ENCODE measurements at regions not wholly inside any gene's neighbourhood (a gene's known extent, or its start where the extent isn't known, plus 50 kb on each side); places are given as distances from the start of the nearest gene placed in this dataset.
"Not testable (repeated sequence)": the region's sequence is repeated elsewhere in the genome, so short reads cannot be mapped to it uniquely, and the experiment has no call there.

DNA sequence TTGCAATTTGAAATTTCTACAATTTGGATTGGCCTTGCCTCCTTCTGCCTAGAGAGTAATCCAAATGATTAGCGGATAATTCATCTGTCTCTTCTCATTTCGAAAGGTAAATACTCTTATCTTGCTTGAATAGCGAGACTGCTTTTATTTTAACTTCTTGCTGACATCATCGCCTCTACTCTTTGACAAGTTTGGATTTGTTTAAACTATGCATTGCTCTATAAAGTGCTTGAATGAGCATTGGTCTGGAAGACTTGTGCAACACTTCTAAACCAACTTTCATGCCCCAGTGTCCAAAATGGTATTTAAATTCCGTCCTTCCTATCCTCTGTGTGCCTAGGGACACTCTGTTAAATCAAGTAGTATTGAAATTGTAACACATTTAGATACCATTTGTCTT lies 384.1 kb upstream of the SLC35B3 start:
- peaks cover 0 to 1% (median 0%) of the 10 kb centered on the region in 9 donors for H3K9me3 Mint-ChIP-seq
- H3K27me3 Mint-ChIP-seq: peaks cover 0 to 2% (median 0%) of the 10 kb centered on the region in 5 donors
- no peak overlapping the region for H3K27ac Mint-ChIP-seq
- no peak overlapping the region for H3K4me3 Mint-ChIP-seq
- no peaks in the 10 kb centered on the region for H3K4me1 Mint-ChIP-seq
- DNase-seq (no peak), ATAC-seq (no peak)
- POLR2A ChIA-PET: no interaction called here
- no peaks in the 10 kb centered on the region for H3K36me3 Mint-ChIP-seq

- Mint-ChIP-seq H3K4me3 (no peak overlapping the region), H3K9me3 (peaks cover 0 to 9% (median 1%) of the 10 kb centered on the region in 9 donors), H3K4me1 (no peaks in the 10 kb centered on the region), H3K27me3 (peaks cover 0 to 3% (median 0%) of the 10 kb centered on the region in 5 donors), H3K27ac (no peak overlapping the region), H3K36me3 (no peaks in the 10 kb centered on the region)
- POLR2A ChIA-PET: no interaction called here
- DNase-seq (no peak), ATAC-seq (no peak)
Measured at GRCh38 chr6:8814440-8815000, 379.2 kb upstream of the SLC35B3 start.

DNA sequence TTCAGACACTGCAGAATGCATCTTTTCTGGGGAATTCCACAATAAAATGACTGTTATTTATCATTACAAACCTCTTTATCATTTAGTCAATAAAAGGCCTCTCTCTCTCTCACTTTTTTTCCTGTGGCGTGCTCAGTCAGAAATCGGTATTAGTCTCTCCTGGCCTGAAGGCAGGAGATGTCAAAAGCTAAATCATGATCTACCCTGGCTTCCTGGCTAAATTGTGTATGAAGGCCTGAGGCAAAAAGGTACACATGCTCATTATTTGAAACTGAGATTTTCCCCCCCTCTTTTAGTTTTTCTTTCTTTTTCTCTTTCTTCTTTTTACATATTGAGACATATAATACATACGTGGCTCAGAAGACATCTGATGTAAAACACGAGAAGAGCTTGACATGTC lies 375.0 kb upstream of the SLC35B3 start:
- no peaks in the 10 kb centered on the region for H3K36me3 Mint-ChIP-seq
- H3K9me3 Mint-ChIP-seq: peaks cover 0 to 9% (median 0%) of the 10 kb centered on the region in 9 donors
- H3K27me3 Mint-ChIP-seq: peaks cover 0 to 14% (median 5%) of the 10 kb centered on the region in 5 donors
- ATAC-seq (no peak), DNase-seq (no peak)
- no peaks in the 10 kb centered on the region for H3K4me1 Mint-ChIP-seq
- no peak overlapping the region for H3K4me3 Mint-ChIP-seq
- H3K27ac Mint-ChIP-seq: no peak overlapping the region
- POLR2A ChIA-PET: no interaction called here

DNA sequence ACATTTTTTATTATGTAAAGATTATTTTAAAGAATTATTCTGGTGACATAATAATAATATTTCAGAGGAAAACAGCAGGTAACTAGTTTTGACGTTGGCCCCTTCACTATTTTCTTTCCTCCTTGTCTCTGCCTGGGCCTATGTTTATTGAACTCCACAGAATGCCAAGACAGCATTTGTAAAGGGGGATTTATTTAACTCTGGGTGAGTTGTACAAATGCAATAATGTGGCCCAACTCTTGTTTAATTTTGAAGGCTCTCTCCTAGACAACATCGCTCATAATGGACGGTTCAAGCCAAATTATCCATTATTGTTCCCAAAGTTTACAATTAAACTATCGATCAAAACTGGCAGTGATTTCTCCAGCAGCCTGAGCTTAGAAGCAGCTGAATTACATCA lies 374.3 kb upstream of the SLC35B3 start:
- no peaks in the 10 kb centered on the region for H3K36me3 Mint-ChIP-seq
- H3K4me3 Mint-ChIP-seq: no peak overlapping the region
- no peaks in the 10 kb centered on the region for H3K4me1 Mint-ChIP-seq
- no peak for ATAC-seq
- POLR2A ChIA-PET: no interaction called here
- H3K27me3 Mint-ChIP-seq: peaks cover 0 to 14% (median 5%) of the 10 kb centered on the region in 5 donors
- H3K9me3 Mint-ChIP-seq: peaks cover 0 to 11% (median 2%) of the 10 kb centered on the region in 9 donors
- DNase-seq: no peak
- no peak overlapping the region for H3K27ac Mint-ChIP-seq

- Mint-ChIP-seq H3K9me3 (peaks cover 2 to 24% (median 8%) of the 10 kb centered on the region in 9 donors), H3K27me3 (peaks cover 0 to 14% (median 1%) of the 10 kb centered on the region in 5 donors), H3K36me3 (peaks cover 0 to 10% (median 0%) of the 10 kb centered on the region in 3 donors), H3K4me3 (no peak overlapping the region), H3K27ac (no peak overlapping the region), H3K4me1 (no peaks in the 10 kb centered on the region)
- DNase-seq (no peak), ATAC-seq (no peak)
- POLR2A ChIA-PET: no interaction called here
Measured at GRCh38 chr6:8803181-8803760, 367.9 kb upstream of the SLC35B3 start.

- ATAC-seq, H3K27me3 Mint-ChIP-seq, H3K4me1 Mint-ChIP-seq, H3K36me3 Mint-ChIP-seq, POLR2A ChIA-PET, H3K27ac Mint-ChIP-seq, H3K4me3 Mint-ChIP-seq, DNase-seq: not testable (repeated sequence)
- H3K9me3 Mint-ChIP-seq: peaks cover 2 to 24% (median 8%) of the 10 kb centered on the region in 9 donors
Measured at GRCh38 chr6:8802397-8802796, 367.1 kb upstream of the SLC35B3 start.

GRCh38 chr6:8794420-8794819 lies 359.1 kb upstream of the SLC35B3 start:
- Mint-ChIP-seq H3K4me3 (no peak overlapping the region), H3K27ac (no peak overlapping the region), H3K4me1 (no peaks in the 10 kb centered on the region), H3K9me3 (peaks cover 0 to 21% (median 7%) of the 10 kb centered on the region in 9 donors), H3K27me3 (no peaks in the 10 kb centered on the region), H3K36me3 (no peaks in the 10 kb centered on the region)
- ATAC-seq: no peak
- POLR2A ChIA-PET: no interaction called here
- no peak for DNase-seq

DNA sequence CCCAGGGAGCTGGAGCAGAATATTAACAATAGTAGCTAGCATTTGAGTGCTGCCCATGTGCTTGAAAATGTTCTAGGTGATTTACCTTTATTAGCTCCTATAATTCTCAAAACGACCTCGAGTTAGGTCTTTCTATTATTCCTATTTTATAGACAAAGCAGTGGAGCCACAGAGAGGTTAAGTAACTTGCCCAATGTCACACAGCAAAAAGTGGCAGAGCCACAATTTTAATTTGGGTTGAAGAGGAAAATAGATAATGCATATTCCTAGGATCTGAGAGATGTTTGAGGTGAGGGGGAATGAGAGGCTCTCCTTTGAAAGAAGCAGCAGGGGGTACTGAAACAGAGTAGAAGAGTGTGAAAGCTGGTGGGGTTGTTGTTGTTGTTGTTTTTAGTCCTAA lies 354.5 kb upstream of the SLC35B3 start:
- Mint-ChIP-seq H3K9me3 (peaks cover 0 to 19% (median 9%) of the 10 kb centered on the region in 9 donors), H3K4me3 (no peak overlapping the region), H3K27me3 (no peaks in the 10 kb centered on the region), H3K36me3 (no peaks in the 10 kb centered on the region), H3K27ac (no peak overlapping the region), H3K4me1 (no peaks in the 10 kb centered on the region)
- DNase-seq (no peak), ATAC-seq (no peak)
- POLR2A ChIA-PET: no interaction called here

DNA sequence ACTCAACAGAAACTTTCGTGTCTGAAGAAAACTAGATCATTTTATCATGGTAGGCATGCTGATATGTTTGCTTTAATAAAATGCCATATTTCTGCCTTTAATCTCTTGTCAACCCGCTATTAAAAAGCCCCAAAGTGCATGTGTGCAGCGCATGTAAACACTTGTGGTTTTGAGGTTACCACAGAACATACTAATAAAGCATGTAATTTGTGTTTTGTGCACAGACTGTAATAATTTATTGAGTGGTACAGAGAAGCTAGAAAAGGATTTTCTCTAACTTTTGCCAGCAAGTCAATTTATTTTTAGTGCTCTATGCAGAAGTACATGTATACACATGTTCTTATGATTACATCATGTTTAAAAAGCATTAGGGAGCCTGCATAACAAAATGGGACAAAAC lies 349.9 kb upstream of the SLC35B3 start:
- Mint-ChIP-seq H3K4me1 (no peaks in the 10 kb centered on the region), H3K27me3 (peaks cover 0 to 3% (median 0%) of the 10 kb centered on the region in 5 donors), H3K27ac (no peak overlapping the region), H3K4me3 (no peak overlapping the region), H3K9me3 (peaks cover 6 to 31% (median 10%) of the 10 kb centered on the region in 9 donors), H3K36me3 (peaks cover 0 to 5% (median 0%) of the 10 kb centered on the region in 3 donors)
- POLR2A ChIA-PET: no interaction called here
- ATAC-seq: no peak
- no peak for DNase-seq

DNA sequence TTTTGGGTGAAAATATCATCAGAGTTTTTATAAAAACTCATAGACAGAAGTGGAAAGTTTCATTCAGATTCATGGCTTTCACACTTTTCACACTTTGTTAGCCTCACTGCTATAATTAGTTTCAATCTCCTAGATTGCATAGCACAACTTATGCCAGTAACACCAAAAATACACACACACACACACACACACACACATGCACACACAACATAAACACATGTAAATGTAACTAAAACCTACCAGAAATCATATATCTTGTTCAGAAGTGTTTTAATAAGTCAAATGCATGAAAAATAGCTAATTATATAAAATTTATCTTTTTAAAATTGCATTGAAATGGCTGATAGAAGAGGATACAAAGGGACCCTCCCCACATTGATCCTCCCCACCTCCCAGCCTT lies 347.8 kb upstream of the SLC35B3 start:
- peaks cover 7 to 35% (median 9%) of the 10 kb centered on the region in 9 donors for H3K9me3 Mint-ChIP-seq
- peaks cover 0 to 5% (median 0%) of the 10 kb centered on the region in 3 donors for H3K36me3 Mint-ChIP-seq
- no peaks in the 10 kb centered on the region for H3K4me1 Mint-ChIP-seq
- POLR2A ChIA-PET: no interaction called here
- H3K27me3 Mint-ChIP-seq: peaks cover 0 to 3% (median 0%) of the 10 kb centered on the region in 5 donors
- DNase-seq (no peak), ATAC-seq (no peak)
- no peak overlapping the region for H3K27ac Mint-ChIP-seq
- H3K4me3 Mint-ChIP-seq: no peak overlapping the region

GRCh38 chr6:8780653-8781052 lies 345.3 kb upstream of the SLC35B3 start:
- peaks cover 5 to 40% (median 14%) of the 10 kb centered on the region in 9 donors for H3K9me3 Mint-ChIP-seq
- POLR2A ChIA-PET: no interaction called here
- H3K4me1 Mint-ChIP-seq: no peaks in the 10 kb centered on the region
- DNase-seq (no peak), ATAC-seq (no peak)
- no peak overlapping the region for H3K4me3 Mint-ChIP-seq
- peaks cover 0 to 9% (median 2%) of the 10 kb centered on the region in 3 donors for H3K36me3 Mint-ChIP-seq
- H3K27ac Mint-ChIP-seq: no peak overlapping the region
- H3K27me3 Mint-ChIP-seq: peaks cover 0 to 5% (median 0%) of the 10 kb centered on the region in 5 donors

DNA sequence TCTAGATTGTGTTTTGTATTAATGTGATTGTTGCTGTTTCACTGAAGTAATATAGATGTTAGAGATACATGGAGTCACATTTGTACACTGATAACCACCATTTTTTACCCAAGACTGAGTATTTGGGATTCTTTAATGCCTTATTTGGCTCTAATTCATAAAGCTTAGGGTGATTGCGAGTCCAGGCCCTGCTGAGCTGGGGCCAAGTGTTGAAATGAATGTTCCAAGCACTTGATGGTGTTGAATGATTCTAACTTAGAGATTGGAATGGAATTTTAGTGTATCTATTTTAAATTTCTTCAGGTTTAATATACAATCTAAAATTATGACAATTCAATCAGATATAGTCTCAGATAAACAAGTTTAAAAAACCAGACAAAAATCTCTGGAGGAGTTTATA lies 329.4 kb upstream of the SLC35B3 start:
- Mint-ChIP-seq H3K4me3 (no peak overlapping the region), H3K36me3 (no peaks in the 10 kb centered on the region), H3K9me3 (peaks cover 0 to 10% (median 0%) of the 10 kb centered on the region in 9 donors), H3K27ac (no peak overlapping the region), H3K4me1 (no peaks in the 10 kb centered on the region), H3K27me3 (peaks cover 0 to 3% (median 0%) of the 10 kb centered on the region in 5 donors)
- DNase-seq: no peak
- no peak for ATAC-seq
- POLR2A ChIA-PET: no interaction called here

DNA sequence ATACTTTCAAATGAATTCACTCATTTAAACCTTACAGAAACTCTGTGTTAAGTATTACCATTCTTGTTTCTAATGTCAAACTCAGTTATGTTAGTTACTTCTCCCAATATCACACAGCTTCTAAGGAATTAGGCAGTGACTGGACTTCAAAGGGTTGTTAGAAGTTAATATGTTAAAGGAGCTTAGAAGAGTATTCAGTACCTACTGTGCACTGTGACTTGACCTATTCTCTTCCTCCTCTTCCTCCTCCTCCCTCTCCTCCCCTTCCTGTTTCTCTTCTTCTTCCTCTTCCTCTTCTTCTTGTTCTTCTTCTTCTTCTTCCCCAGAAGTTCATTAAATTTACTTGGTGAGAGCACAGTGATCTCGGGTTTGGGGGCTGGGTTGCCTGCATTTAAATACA lies 325.6 kb upstream of the SLC35B3 start:
- Mint-ChIP-seq H3K9me3 (peaks cover 0 to 14% (median 3%) of the 10 kb centered on the region in 9 donors), H3K27ac (no peak overlapping the region), H3K4me1 (no peaks in the 10 kb centered on the region), H3K36me3 (no peaks in the 10 kb centered on the region), H3K27me3 (peaks cover 0 to 3% (median 0%) of the 10 kb centered on the region in 5 donors), H3K4me3 (no peak overlapping the region)
- ATAC-seq (no peak), DNase-seq (no peak)
- POLR2A ChIA-PET: no interaction called here

DNA sequence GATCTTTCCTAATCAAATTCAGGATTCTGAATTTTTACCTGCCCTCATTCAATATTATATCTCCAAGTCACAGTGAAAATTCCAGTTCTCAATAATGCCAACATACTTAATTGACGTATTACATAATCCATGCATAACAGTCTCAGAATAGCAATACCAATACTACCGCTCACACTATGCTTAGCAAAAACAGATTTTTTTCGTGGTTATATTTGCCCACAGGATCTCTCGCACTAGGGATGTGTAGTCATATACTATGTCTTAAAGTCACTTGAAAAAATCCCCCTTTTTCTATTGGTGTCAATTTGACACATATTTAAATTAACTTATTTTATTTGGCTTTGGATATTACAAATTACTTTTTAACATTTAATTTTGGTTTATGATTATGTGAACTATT lies 323.1 kb upstream of the SLC35B3 start:
- Mint-ChIP-seq H3K4me1 (no peaks in the 10 kb centered on the region), H3K27me3 (peaks cover 0 to 2% (median 0%) of the 10 kb centered on the region in 5 donors), H3K9me3 (peaks cover 0 to 15% (median 3%) of the 10 kb centered on the region in 9 donors), H3K4me3 (no peak overlapping the region), H3K36me3 (no peaks in the 10 kb centered on the region), H3K27ac (no peak overlapping the region)
- POLR2A ChIA-PET: no interaction called here
- DNase-seq: no peak
- ATAC-seq: no peak

Data from naive thymus-derived CD8-positive, alpha-beta T cell (primary cell).